ENCODE measurements at regions not wholly inside any gene's neighbourhood (a gene's known extent, or its start where the extent isn't known, plus 50 kb on each side); places are given as distances from the start of the nearest gene placed in this dataset.

DNA sequence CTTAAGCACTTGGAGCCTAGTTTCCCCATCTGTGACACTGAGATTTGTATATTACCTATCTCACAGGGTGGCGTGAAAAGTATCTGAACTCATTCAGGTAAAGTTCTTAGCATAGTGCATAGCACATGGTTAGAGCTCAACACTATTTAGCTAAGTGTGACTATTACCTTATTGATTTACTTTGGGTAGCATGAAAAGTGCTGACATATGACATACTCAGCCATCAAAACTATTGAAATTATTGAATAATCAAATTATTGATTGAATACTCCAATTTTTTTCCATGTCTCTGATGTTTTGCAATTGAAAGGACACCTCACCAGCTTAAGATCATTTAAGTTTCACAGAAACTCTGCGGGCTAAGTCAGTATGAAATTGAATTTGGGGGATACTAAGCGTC is 715.0 kb downstream of the EFNB2 start:
- DNase-seq (no peak), ATAC-seq (no peak)
- H3K4me1 Mint-ChIP-seq = no peaks in the 10 kb centered on the region
- H3K4me3 Mint-ChIP-seq = no peak overlapping the region
- H3K27me3 Mint-ChIP-seq = no peaks in the 10 kb centered on the region
- H3K9me3 Mint-ChIP-seq = no peaks in the 10 kb centered on the region
- H3K36me3 Mint-ChIP-seq (ENCODE audit: low read depth) = no peaks in the 10 kb centered on the region
- no peak overlapping the region for H3K27ac Mint-ChIP-seq

DNA sequence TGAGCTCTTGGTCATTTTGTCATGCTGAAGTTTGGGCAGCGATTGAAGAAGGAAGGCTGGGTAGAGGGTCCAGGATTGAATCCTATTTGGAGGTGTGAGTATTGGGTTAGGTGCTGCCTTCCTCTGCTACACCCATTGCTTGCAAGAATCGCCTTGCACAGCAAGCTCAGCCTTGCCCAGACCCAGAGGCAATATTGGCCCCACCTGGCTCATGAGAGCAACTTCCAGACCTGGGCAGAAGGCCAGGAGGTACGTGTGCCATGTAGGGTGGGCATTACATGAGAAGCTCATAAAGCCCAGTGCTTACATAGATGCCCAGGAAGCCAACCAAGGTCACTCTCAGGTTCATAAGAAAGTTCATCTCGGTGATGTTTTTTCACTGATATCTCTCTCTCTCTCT is 718.0 kb downstream of the EFNB2 start:
- Mint-ChIP-seq H3K4me1 (no peaks in the 10 kb centered on the region), H3K36me3 (ENCODE audit: low read depth) (no peaks in the 10 kb centered on the region), H3K27me3 (no peaks in the 10 kb centered on the region), H3K9me3 (no peaks in the 10 kb centered on the region), H3K27ac (no peak overlapping the region), H3K4me3 (no peak overlapping the region)
- DNase-seq (no peak), ATAC-seq (no peak)

DNA sequence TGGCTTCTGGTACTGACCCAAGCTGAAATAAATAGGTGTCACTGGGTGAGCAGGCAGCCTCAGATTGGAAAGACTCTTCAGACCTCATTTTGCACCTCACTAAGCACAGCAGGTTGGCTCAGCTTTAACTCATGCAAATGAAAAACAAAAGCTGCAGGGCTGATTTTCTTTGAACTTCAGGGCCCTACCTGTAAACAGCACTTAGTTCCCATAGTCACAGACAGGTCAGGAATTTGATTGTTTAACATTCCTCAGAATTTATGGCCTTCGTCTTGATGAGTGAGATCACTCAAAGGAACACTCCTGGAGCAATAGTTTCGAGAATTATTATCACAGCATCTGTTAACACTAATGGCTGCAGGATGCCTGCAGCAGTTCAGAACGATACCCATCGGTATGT is 718.5 kb downstream of the EFNB2 start:
- ATAC-seq (no peak), DNase-seq (no peak)
- Mint-ChIP-seq H3K27ac (no peak overlapping the region), H3K4me3 (no peak overlapping the region), H3K4me1 (no peaks in the 10 kb centered on the region), H3K36me3 (ENCODE audit: low read depth) (no peaks in the 10 kb centered on the region), H3K27me3 (no peaks in the 10 kb centered on the region), H3K9me3 (no peaks in the 10 kb centered on the region)

DNA sequence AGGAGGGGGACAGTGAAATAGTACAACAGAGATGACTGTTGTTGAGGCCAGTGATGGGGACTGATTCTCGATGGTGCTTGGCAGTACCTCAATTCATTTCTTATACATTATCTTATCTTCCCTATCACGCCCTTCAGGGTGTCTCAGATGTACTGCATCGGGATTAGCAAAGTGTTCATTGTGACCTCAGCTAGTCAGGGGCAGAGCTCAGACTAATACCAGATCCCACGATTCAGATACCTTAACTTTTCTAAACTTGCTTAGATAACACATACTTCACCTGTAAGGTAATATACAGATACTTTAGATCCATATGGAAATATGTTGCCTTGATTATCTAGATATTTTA is 720.6 kb downstream of the EFNB2 start:
- no peaks in the 10 kb centered on the region for H3K4me1 Mint-ChIP-seq
- H3K9me3 Mint-ChIP-seq = peaks cover 1% of the 10 kb centered on the region
- H3K27ac Mint-ChIP-seq = no peak overlapping the region
- no peak for ATAC-seq
- no peak overlapping the region for H3K4me3 Mint-ChIP-seq
- no peaks in the 10 kb centered on the region for H3K36me3 Mint-ChIP-seq (ENCODE audit: low read depth)
- no peaks in the 10 kb centered on the region for H3K27me3 Mint-ChIP-seq
- DNase-seq = no peak

DNA sequence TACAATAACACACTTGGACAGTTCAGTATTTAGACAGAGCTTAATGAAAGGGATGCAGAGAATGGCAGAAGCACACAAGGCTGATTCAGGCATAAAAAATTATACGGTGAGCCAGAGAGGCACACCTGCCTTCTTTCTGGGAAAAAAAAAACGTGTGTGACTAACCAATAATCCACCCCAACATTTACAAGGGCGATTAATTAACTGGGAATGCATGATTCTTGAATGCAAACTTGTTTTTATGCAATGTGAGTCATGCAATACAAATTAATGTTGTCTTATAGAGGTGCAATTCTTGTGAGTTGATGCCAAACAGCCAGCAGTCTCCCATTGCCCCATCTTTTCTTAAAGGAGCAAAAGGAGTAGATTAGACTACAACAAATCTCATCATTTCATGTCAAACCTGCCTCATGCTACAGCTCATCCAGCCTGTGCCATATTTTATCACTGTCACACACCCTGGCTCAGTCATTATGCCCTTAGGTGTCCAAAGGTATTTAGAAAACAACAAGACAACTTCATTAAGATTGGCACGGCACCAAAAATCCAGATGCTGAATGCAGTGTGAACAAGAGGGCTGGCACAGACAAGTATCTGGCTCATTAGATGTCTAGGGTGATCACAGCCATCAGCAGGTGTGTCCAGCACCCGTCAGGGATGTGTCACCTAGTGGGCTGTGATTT is 721.1 kb downstream of the EFNB2 start:
- ATAC-seq (no peak), DNase-seq (no peak)
- no peak overlapping the region for H3K4me3 Mint-ChIP-seq
- peaks cover 6% of the 10 kb centered on the region for H3K9me3 Mint-ChIP-seq
- no peak overlapping the region for H3K27ac Mint-ChIP-seq
- H3K36me3 Mint-ChIP-seq (ENCODE audit: low read depth) = no peaks in the 10 kb centered on the region
- H3K27me3 Mint-ChIP-seq = no peaks in the 10 kb centered on the region
- H3K4me1 Mint-ChIP-seq = no peaks in the 10 kb centered on the region

DNA sequence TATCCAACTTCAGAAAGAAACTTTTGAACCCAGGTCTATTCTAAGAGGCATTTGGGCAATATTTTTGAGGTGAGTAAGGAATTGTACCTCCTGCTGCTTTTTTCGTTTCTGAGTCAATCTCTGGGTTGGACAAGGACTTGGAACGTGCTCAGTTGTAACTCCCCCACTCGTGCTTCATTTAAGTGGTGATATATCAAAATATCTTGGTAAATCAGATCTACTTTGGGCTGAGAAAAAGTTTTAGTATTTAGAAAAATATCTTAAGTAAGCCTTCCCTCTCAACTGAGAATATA is 728.9 kb downstream of the EFNB2 start:
- Mint-ChIP-seq H3K4me3 (no peak overlapping the region), H3K27ac (no peak overlapping the region), H3K4me1 (no peaks in the 10 kb centered on the region), H3K27me3 (no peaks in the 10 kb centered on the region), H3K9me3 (peaks cover 21% of the 10 kb centered on the region), H3K36me3 (ENCODE audit: low read depth) (no peaks in the 10 kb centered on the region)
- no peak for ATAC-seq
- no peak for DNase-seq

DNA sequence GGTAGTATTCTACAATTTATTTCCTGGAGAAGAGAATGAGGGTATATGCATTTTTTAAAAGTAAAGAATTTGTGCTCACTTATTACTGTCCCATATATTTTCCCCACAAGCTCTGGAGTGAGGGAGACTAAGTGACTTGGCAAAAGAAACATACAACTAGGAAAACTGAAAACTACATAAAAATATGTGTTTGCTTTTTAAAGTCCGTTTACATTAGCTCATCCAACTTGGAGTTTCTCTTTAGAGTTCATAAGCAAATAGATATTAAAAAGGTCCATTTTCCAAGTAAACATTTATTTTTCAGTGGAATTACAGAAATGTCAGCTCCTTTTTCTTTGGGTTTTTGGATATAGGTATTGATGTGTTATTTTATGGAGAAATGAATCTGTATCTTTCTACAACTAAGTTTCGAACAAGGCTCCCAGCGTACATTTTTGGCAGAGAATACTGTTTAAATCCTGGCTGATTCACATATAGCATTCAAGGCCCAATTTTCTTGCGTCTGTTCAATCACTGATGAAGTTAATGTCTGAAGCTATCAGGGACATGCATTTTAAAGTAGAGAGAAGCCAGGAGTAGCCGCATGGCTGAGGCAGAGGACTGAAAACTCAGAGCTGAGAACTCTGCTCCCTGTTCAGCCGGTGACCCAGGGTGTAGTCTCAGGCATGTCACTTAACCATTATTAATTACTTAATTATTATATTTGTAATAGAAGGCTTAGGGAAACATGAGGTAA is 729.4 kb downstream of the EFNB2 start:
- no peak overlapping the region for H3K4me3 Mint-ChIP-seq
- H3K36me3 Mint-ChIP-seq (ENCODE audit: low read depth) = no peaks in the 10 kb centered on the region
- DNase-seq = no peak
- H3K4me1 Mint-ChIP-seq = no peaks in the 10 kb centered on the region
- H3K27ac Mint-ChIP-seq = no peak overlapping the region
- ATAC-seq = no peak
- no peaks in the 10 kb centered on the region for H3K27me3 Mint-ChIP-seq
- H3K9me3 Mint-ChIP-seq = peaks cover 21% of the 10 kb centered on the region

DNA sequence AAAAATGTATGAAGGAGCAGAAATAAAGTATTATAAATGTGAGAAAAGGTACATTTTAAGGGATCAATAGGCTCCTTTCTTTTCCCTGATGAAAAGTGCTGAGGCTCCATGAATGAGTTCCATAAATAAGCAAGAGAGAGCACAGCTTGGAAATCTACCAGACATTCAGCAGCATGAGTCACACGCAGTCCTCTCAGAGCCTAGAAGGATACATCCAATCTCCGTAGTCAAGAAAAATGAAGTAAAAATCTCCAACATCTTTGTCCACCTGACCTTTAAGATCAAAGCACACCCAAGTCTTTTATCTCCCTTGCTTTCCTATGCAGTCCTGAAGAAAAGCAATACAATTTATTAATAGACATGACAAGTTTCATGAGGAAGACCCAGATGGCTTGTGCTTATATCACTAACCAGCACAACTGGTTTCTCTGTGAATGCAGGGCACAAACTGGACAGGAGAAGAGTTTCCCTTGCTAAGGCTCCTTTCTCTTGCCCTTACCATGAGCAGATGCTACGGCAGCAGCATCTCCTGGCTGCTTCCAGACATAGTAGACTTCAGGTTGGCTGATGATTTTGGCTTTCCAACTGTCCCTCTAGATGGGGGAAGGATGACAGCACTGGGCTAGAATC is 730.8 kb downstream of the EFNB2 start:
- Mint-ChIP-seq H3K9me3 (peaks cover 18% of the 10 kb centered on the region), H3K27me3 (no peaks in the 10 kb centered on the region), H3K27ac (no peak overlapping the region), H3K4me3 (no peak overlapping the region), H3K4me1 (no peaks in the 10 kb centered on the region), H3K36me3 (ENCODE audit: low read depth) (no peaks in the 10 kb centered on the region)
- ATAC-seq = no peak
- DNase-seq = no peak

DNA sequence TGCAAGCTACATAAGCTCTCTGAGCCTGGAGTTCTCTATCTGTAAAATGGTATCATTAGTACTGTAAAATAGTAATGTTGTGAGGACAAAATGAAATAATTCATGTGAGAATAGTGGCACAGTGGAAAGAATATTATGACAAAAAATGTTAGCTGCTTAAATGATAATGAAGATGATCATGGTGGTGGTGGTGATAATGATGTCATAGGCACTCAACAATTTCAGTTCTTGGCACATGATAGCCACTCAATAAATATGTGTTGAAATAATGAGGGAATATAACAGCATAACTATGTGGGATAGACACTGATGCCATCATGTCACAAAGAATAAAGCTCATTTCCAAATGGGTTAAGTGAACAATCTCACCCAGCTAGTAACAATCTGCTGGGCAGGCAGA is 736.3 kb downstream of the EFNB2 start:
- DNase-seq (no peak), ATAC-seq (no peak)
- Mint-ChIP-seq H3K36me3 (ENCODE audit: low read depth) (no peaks in the 10 kb centered on the region), H3K27me3 (no peaks in the 10 kb centered on the region), H3K9me3 (no peaks in the 10 kb centered on the region), H3K27ac (no peak overlapping the region), H3K4me1 (no peaks in the 10 kb centered on the region), H3K4me3 (no peak overlapping the region)

DNA sequence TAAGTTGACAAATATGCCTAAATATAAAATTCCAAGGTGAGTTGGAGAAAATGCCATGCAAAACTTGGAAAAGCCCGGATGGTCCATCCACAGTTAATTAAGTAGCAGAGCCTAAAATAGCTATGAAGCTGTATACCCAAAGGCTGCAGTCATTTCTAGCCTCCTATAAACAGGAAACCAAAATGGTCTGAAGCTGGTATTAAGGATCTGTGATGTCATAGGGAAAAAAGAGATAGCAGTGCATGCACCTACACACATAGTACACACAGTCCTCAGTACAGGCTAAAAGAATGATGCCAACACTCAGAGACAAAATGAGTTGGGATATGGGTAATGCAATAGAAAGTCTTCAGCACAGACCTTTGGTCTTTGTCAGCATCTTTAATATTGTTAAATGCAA is 736.9 kb downstream of the EFNB2 start:
- Mint-ChIP-seq H3K36me3 (ENCODE audit: low read depth) (no peaks in the 10 kb centered on the region), H3K9me3 (peaks cover 4% of the 10 kb centered on the region), H3K4me3 (no peak overlapping the region), H3K27me3 (no peaks in the 10 kb centered on the region), H3K4me1 (no peaks in the 10 kb centered on the region), H3K27ac (no peak overlapping the region)
- ATAC-seq (no peak), DNase-seq (no peak)

DNA sequence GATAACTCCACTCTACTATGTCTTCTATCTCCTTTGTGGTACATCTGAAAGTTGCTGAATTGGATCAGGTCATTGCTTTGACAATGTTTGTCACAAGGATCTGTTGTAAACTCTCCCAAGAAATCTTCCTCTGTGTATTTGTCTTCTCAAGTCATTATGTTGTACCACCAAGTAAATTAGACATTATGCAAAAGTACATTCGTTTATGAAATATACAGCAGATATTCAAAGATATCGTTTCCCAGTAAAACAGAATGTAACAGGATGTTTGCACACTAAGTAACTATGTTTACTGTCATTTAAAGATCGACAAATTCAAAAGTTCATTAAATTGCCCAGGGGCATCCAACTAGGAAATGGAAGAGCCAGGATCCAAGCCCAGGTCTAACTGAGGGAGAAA is 739.4 kb downstream of the EFNB2 start:
- Mint-ChIP-seq H3K27me3 (no peaks in the 10 kb centered on the region), H3K36me3 (ENCODE audit: low read depth) (no peaks in the 10 kb centered on the region), H3K4me1 (no peaks in the 10 kb centered on the region), H3K9me3 (peaks cover 8% of the 10 kb centered on the region), H3K27ac (no peak overlapping the region), H3K4me3 (no peak overlapping the region)
- ATAC-seq (no peak), DNase-seq (no peak)

DNA sequence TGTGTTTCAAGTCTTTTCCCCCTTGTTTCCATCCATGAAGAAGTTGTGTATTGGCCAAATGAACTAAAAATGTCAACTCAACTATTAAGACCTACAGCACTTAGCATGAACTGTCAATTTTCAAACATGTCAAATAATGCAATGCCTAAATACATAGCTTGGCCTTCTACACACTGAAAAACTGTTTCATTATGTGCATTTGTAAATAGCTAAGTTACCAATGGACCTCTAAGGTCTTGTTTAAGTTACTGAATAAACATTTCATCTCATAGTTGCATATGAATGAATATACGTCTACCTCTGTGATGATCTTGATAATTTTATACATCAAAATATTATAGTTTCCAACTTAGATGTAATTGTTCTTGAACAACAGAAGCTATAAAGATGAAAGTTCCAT is 744.5 kb downstream of the EFNB2 start:
- no peaks in the 10 kb centered on the region for H3K4me1 Mint-ChIP-seq
- no peaks in the 10 kb centered on the region for H3K36me3 Mint-ChIP-seq (ENCODE audit: low read depth)
- ATAC-seq = no peak
- no peaks in the 10 kb centered on the region for H3K27me3 Mint-ChIP-seq
- no peak overlapping the region for H3K4me3 Mint-ChIP-seq
- H3K27ac Mint-ChIP-seq = no peak overlapping the region
- no peak for DNase-seq
- H3K9me3 Mint-ChIP-seq = peaks cover 8% of the 10 kb centered on the region

DNA sequence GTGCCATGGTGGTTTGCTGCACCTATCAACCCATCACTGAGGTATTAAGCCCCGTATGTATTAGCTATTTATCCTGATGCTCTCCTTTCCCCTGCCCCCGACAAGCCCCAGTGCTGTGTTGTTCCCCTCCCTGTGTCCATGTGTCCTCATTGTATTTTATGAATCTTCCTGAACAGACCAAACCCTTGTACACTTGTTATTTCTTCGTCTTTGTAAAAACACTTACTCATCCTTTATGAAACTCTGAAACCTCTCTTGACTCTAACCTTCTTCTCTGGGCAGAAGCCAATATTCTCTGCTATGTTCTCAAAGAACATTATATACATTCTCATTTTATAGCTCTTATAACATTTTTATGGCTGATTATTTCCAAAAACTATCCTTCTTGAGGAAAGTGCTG is 746.9 kb downstream of the EFNB2 start:
- Mint-ChIP-seq H3K4me3 (no peak overlapping the region), H3K4me1 (no peaks in the 10 kb centered on the region), H3K9me3 (peaks cover 4% of the 10 kb centered on the region), H3K27ac (no peak overlapping the region), H3K27me3 (no peaks in the 10 kb centered on the region), H3K36me3 (ENCODE audit: low read depth) (no peaks in the 10 kb centered on the region)
- no peak for DNase-seq
- no peak for ATAC-seq

DNA sequence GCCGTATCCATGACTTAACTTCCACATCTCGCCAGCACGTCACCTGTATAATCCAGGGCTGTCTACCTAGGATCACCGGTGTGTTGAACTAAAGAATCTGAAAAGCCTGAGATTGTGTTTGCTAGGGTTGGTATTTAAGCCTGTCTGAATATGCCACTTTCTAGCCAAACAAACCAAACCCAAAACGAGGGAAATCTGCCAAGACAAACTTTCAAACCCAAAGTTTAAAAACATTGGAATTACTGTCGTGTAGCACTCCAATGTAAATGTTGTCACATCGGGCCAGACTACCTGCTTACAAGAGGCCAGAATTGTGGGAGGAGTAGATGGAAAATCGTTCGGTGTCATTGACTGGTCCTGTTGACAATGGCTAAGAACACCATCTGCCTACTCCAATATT is 747.8 kb downstream of the EFNB2 start:
- Mint-ChIP-seq H3K4me3 (no peak overlapping the region), H3K27ac (no peak overlapping the region), H3K36me3 (ENCODE audit: low read depth) (no peaks in the 10 kb centered on the region), H3K9me3 (no peaks in the 10 kb centered on the region), H3K4me1 (no peaks in the 10 kb centered on the region), H3K27me3 (no peaks in the 10 kb centered on the region)
- DNase-seq (no peak), ATAC-seq (no peak)

DNA sequence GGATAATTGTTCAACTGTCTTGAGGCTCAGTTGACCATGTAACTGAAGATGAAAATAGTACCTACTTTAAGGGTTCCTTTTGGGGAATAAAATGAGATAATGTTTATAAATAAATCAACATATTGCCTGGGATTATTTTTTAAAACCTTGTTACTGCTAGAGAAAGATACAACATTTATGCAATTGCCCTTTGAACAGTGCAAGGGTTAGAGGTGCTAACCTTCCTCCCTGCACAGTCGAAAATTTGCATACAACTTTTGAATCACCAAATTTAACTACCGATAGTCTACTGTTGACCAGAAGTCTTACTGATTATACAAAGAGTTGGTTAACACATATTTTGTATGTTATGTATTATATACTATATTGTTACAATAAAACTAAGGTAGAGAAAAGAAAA is 750.0 kb downstream of the EFNB2 start:
- Mint-ChIP-seq H3K4me3 (no peak overlapping the region), H3K4me1 (no peaks in the 10 kb centered on the region), H3K27me3 (no peaks in the 10 kb centered on the region), H3K27ac (no peak overlapping the region), H3K9me3 (no peaks in the 10 kb centered on the region), H3K36me3 (ENCODE audit: low read depth) (no peaks in the 10 kb centered on the region)
- DNase-seq (no peak), ATAC-seq (no peak)
